K562 (cell line): ENCODE measurements at regions not wholly inside any gene's neighbourhood (a gene's known extent, or its start where the extent isn't known, plus 50 kb on each side); places are given as distances from the start of the nearest gene placed in this dataset.

Experiments
- ATAC-seq: fragments of 200-7000 bp; cut with Tn5 transposase; 3 replicates; pipeline ENCODE4 v1.9.1; 2020; ENCODE audit warnings: moderate library complexity
- BruUV-seq: library from RNA; stranded (reverse); fragments of 400-500 nt; replicated peaks from 2 replicates; lab custom pipeline; 2021; lab: Mats Ljungman, UMichigan
- CTCF ChIA-PET: fragments of 300-600 bp; formaldehyde crosslinking; extraction: SDS; loops from one replicate; lab custom pipeline; 2021; ENCODE audit warnings: low intra/inter-chr PET ratio; lab: Yijun Ruan, JAX
- POLR2A ChIA-PET: fragments of 300-600, 350-650 bp; sonication (Branson Sonifier 250); formaldehyde crosslinking; extraction: SDS; loops from one replicate; lab custom pipeline; 2021; ENCODE audit warnings: antibody characterized with exemption, inconsistent platforms; lab: Yijun Ruan, JAX
- DNase-seq, 4 experiments: peaks; one replicate each; pipeline versions ENCODE4 v3.0.0 to v3.0.0-alpha.2; 2011 to 2018; ENCODE audit warnings: low spot score in 3 of 4, mixed read lengths in 3 of 4; ENCODE audit errors: extremely low read depth in 1 of 4
- FAIRE-seq: peaks from 2 replicates; lab custom pipeline; 2011; peaks lifted over from hg19 to GRCh38; lab: Jason Lieb, UNC
- H2AFZ ChIP-seq: 2 replicates; pipeline ENCODE4 v1.6.0; 2011; ENCODE audit warnings: low read depth, low read length, control low read depth, inconsistent platforms
- H3K27ac ChIP-seq: fragments of 200-600 bp; 3 replicates; pipeline ENCODE4 v1.8.0; 2011; ENCODE audit warnings: low read depth, mild to moderate bottlenecking, control low read depth, inconsistent platforms, low read length, moderate library complexity, mixed read lengths; ENCODE audit errors: extremely low read depth
- H3K27me3 ChIP-seq, 2 experiments: fragments of 300-600 bp in 1 of 2; 2 replicates in 1 of 2; 3 replicates in 1 of 2; pipeline versions ENCODE4 v1.6.0 to v1.8.0; 2011; ENCODE audit warnings: inconsistent platforms in 2 of 2, low read length in 2 of 2, mild to moderate bottlenecking in 1 of 2, mixed read lengths in 1 of 2, moderate library complexity in 1 of 2; ENCODE audit not compliant: control insufficient read depth in 2 of 2, insufficient read depth in 2 of 2
- H3K36me3 ChIP-seq: fragments of 300-600 bp; 3 replicates; pipeline ENCODE4 v1.8.0; 2011; ENCODE audit warnings: mild to moderate bottlenecking, low read length, inconsistent platforms; ENCODE audit not compliant: control insufficient read depth, insufficient read depth
- H3K4me1 ChIP-seq, 2 experiments: fragments of 200-600 bp in 1 of 2; replicated peaks in 1 of 2; 2 replicates in 1 of 2; 3 replicates in 1 of 2; pipeline versions ENCODE4 v1.5.1 to v1.8.0; 2011; ENCODE audit warnings: inconsistent platforms in 2 of 2, low read length in 2 of 2, mild to moderate bottlenecking in 1 of 2, mixed read lengths in 1 of 2, moderate library complexity in 1 of 2; ENCODE audit not compliant: control insufficient read depth in 2 of 2, insufficient read depth in 2 of 2
- H3K4me2 ChIP-seq: 2 replicates; pipeline ENCODE4 v1.6.1; 2011; ENCODE audit warnings: low read length, control low read depth, inconsistent platforms, mixed read lengths; ENCODE audit not compliant: insufficient read depth
- H3K4me3 ChIP-seq: fragments of 200-600 bp; sonication (generic), shearing (Covaris generic); 2 replicates; pipeline ENCODE4 v1.5.1; 2016; ENCODE audit warnings: control low read depth, inconsistent platforms
- H3K79me2 ChIP-seq: fragments of 200-600 bp; 3 replicates; pipeline ENCODE4 v1.8.0; 2011; ENCODE audit warnings: low read length, inconsistent platforms; ENCODE audit not compliant: control insufficient read depth, insufficient read depth
- H3K9ac ChIP-seq, 2 experiments: 2 replicates each; pipeline versions ENCODE4 v1.6.0 to v1.6.1; 2011; ENCODE audit warnings: low read depth in 2 of 2, low read length in 2 of 2, control low read depth in 1 of 2, inconsistent platforms in 1 of 2, mild to moderate bottlenecking in 1 of 2, mixed read lengths in 1 of 2; ENCODE audit not compliant: insufficient read depth in 1 of 2
- H3K9me1 ChIP-seq: one replicate; pipeline ENCODE4 v1.6.0; 2011; ENCODE audit warnings: inconsistent platforms, mild to moderate bottlenecking, low read length, moderate library complexity; ENCODE audit not compliant: control insufficient read depth, insufficient read depth
- H3K9me3 ChIP-seq: replicated peaks from 2 replicates; pipeline ENCODE4 v1.5.1; 2011; ENCODE audit warnings: low read depth, low read length, inconsistent platforms; ENCODE audit not compliant: control insufficient read depth, insufficient read depth
- H4K20me1 ChIP-seq: replicated peaks from 2 replicates; pipeline ENCODE4 v1.6.1; 2011; ENCODE audit warnings: low read length, inconsistent platforms, mixed read lengths; ENCODE audit not compliant: control insufficient read depth, insufficient read depth
- CCNT2 ChIP-seq: IDR thresholded peaks from 2 replicates; pipeline ENCODE4 v1.6.1; 2011; ENCODE audit warnings: borderline replicate concordance, low read depth, mild to moderate bottlenecking, moderate library complexity, mixed read lengths, low read length; ENCODE audit not compliant: insufficient read length; ENCODE audit errors: extremely low read depth
- DNMT1 ChIP-seq: fragments of 450-650 bp; IDR thresholded peaks from 2 replicates; pipeline ENCODE4 v1.6.1; 2016; ENCODE audit warnings: antibody characterized with exemption, mild to moderate bottlenecking
- PHF21A ChIP-seq: fragments of 450-650 bp; IDR thresholded peaks from 2 replicates; pipeline ENCODE4 v1.6.1; 2017; ENCODE audit warnings: low read depth, borderline replicate concordance
- THRAP3 ChIP-seq: fragments of 450-650 bp; IDR thresholded peaks from 2 replicates; pipeline ENCODE4 v1.6.1; 2016; ENCODE audit warnings: mild to moderate bottlenecking, inconsistent platforms, borderline replicate concordance
- ZNF239 ChIP-seq: fragments of 250-450 bp; sonication (Bioruptor Pico); IDR thresholded peaks from 2 replicates; pipeline ENCODE4 v1.4.0; 2020; ENCODE audit warnings: mild to moderate bottlenecking
- ZNF668 ChIP-seq: fragments of 250-450 bp; sonication (Bioruptor Pico); IDR thresholded peaks from 2 replicates; pipeline ENCODE4 v1.8.0; 2022; ENCODE audit warnings: mild to moderate bottlenecking, inconsistent platforms
- WGBS: fragments of 100-300 bp; shearing (Covaris generic); methylation state at CpG from one replicate; pipeline ENCODE4 v1.1.6; 2016; ENCODE audit warnings: low coverage, mixed read lengths; ENCODE audit not compliant: insufficient coverage; ENCODE audit errors: missing lambda C conversion rate; 5-methylcytosine and 5-hydroxymethylcytosine counted together
- in situ Hi-C: fragments of 300-500 bp; cut with MboI; formaldehyde crosslinking; loops from 4 replicates; pipeline ENCODE4 v1.15.0; 2018; ENCODE audit warnings: inconsistent platforms, mixed read lengths
- intact Hi-C: fragments of 100-400 bp; cut with micrococcal nuclease; formaldehyde crosslinking; loops from 2 replicates; pipeline ENCODE4 v1.14.2; 2022
- TF ChIP-seq, protein P1 (sequence below): fragments of 200-800 bp; sonication (Bioruptor generic); IDR thresholded peaks from 2 replicates; pipeline ENCODE4 v1.6.1; 2016; ENCODE audit warnings: missing genetic modification characterization, missing compliant biosample characterization
- TF ChIP-seq, protein P2 (sequence below), 2 experiments: fragments of 450-650 bp; conservative IDR thresholded peaks; 2 replicates each; pipeline ENCODE4 v1.6.1; 2017; ENCODE audit warnings: mild to moderate bottlenecking in 2 of 2, moderate library complexity in 2 of 2
- TF ChIP-seq, protein P3 (sequence below), 2 experiments: fragments of 450-650 bp in 1 of 2; sonication (generic) in 1 of 2; formaldehyde crosslinking in 1 of 2; IDR thresholded peaks in 1 of 2; conservative IDR thresholded peaks in 1 of 2; 2 replicates each; pipeline versions ENCODE4 v1.6.1 to v1.8.1; 2016 to 2023; ENCODE audit warnings: mild to moderate bottlenecking in 2 of 2, moderate library complexity in 2 of 2, inconsistent platforms in 1 of 2, missing genetic modification reagents in 1 of 2
- TF ChIP-seq, protein P4 (sequence below): fragments of 450-650 bp; IDR thresholded peaks from 2 replicates; pipeline ENCODE4 v1.6.1; 2016; ENCODE audit warnings: mild to moderate bottlenecking

DNA sequence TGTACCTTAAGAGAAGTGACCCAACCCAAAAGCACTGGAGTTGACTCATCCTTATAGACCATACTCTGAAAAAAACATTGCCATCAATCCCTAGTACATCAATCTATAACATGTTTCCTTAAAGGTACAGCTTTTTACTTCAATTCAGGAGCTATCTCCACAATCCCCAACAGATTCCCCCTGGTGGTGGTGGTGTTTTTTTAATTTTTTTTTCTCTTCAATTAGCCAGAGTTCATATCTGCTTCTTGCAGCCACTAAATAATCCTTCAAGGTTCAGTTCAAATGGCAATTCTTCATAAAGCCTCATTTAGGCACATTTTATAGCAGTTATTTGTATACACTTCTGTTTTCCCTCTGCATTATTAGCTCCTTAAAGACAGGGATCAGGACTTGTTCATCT lies 60.7 kb upstream of the KDR start (continued):
- TF ChIP-seq, protein P1, sequence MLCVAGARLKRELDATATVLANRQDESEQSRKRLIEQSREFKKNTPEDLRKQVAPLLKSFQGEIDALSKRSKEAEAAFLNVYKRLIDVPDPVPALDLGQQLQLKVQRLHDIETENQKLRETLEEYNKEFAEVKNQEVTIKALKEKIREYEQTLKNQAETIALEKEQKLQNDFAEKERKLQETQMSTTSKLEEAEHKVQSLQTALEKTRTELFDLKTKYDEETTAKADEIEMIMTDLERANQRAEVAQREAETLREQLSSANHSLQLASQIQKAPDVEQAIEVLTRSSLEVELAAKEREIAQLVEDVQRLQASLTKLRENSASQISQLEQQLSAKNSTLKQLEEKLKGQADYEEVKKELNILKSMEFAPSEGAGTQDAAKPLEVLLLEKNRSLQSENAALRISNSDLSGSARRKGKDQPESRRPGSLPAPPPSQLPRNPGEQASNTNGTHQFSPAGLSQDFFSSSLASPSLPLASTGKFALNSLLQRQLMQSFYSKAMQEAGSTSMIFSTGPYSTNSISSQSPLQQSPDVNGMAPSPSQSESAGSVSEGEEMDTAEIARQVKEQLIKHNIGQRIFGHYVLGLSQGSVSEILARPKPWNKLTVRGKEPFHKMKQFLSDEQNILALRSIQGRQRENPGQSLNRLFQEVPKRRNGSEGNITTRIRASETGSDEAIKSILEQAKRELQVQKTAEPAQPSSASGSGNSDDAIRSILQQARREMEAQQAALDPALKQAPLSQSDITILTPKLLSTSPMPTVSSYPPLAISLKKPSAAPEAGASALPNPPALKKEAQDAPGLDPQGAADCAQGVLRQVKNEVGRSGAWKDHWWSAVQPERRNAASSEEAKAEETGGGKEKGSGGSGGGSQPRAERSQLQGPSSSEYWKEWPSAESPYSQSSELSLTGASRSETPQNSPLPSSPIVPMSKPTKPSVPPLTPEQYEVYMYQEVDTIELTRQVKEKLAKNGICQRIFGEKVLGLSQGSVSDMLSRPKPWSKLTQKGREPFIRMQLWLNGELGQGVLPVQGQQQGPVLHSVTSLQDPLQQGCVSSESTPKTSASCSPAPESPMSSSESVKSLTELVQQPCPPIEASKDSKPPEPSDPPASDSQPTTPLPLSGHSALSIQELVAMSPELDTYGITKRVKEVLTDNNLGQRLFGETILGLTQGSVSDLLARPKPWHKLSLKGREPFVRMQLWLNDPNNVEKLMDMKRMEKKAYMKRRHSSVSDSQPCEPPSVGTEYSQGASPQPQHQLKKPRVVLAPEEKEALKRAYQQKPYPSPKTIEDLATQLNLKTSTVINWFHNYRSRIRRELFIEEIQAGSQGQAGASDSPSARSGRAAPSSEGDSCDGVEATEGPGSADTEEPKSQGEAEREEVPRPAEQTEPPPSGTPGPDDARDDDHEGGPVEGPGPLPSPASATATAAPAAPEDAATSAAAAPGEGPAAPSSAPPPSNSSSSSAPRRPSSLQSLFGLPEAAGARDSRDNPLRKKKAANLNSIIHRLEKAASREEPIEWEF (CRISPR knock-in tag): no peak
- TF ChIP-seq DNMT1: no peak

DNA sequence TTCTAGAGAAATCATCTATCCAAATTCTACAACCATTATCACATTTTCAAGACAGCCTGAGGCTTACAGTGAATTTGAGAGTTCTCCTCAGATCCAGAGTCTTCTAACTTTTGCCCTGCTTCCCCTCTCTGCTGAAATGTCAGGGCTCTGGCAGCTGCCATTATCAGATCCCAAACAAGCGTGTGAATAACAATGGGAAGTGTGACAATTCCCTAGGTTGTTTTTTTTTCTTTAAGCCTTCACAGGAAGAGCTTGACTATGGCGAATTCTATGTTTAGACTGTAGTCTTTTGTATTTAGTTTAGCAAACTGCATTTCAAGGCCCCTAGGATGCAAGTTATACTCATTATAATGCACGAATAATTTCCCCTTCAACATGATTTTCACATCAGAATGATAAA lies 61.3 kb upstream of the KDR start:
- CTCF ChIA-PET: interaction anchor here (0.6 to 1.2 kb wide), 2 partner anchors 34 to 135 kb away, joined by 3 to 7 read pairs; no protein-coding TSS in a partner anchor
- intact Hi-C loops: loop anchor here (10.0 kb wide), 1 partner anchor 358 kb away; the partner anchor contains the start of gene CLOCK
- TF ChIP-seq, protein P2, sequence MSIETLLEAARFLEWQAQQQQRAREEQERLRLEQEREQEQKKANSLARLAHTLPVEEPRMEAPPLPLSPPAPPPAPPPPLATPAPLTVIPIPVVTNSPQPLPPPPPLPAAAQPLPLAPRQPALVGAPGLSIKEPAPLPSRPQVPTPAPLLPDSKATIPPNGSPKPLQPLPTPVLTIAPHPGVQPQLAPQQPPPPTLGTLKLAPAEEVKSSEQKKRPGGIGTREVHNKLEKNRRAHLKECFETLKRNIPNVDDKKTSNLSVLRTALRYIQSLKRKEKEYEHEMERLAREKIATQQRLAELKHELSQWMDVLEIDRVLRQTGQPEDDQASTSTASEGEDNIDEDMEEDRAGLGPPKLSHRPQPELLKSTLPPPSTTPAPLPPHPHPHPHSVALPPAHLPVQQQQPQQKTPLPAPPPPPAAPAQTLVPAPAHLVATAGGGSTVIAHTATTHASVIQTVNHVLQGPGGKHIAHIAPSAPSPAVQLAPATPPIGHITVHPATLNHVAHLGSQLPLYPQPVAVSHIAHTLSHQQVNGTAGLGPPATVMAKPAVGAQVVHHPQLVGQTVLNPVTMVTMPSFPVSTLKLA (conservative IDR thresholded peaks at IDR 0.05): no peak
- TF ChIP-seq PHF21A (no peak), ZNF239 (CRISPR knock-in tag) (no peak), THRAP3 (no peak), CCNT2 (no peak), ZNF668 (CRISPR knock-in tag) (no peak)
- TF ChIP-seq, protein P3, sequence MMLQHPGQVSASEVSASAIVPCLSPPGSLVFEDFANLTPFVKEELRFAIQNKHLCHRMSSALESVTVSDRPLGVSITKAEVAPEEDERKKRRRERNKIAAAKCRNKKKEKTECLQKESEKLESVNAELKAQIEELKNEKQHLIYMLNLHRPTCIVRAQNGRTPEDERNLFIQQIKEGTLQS (IDR thresholded peaks at IDR 0.05): no peak
- TF ChIP-seq, protein P3 (CRISPR knock-in tag; conservative IDR thresholded peaks at IDR 0.05): no peak
- TF ChIP-seq, protein P4, sequence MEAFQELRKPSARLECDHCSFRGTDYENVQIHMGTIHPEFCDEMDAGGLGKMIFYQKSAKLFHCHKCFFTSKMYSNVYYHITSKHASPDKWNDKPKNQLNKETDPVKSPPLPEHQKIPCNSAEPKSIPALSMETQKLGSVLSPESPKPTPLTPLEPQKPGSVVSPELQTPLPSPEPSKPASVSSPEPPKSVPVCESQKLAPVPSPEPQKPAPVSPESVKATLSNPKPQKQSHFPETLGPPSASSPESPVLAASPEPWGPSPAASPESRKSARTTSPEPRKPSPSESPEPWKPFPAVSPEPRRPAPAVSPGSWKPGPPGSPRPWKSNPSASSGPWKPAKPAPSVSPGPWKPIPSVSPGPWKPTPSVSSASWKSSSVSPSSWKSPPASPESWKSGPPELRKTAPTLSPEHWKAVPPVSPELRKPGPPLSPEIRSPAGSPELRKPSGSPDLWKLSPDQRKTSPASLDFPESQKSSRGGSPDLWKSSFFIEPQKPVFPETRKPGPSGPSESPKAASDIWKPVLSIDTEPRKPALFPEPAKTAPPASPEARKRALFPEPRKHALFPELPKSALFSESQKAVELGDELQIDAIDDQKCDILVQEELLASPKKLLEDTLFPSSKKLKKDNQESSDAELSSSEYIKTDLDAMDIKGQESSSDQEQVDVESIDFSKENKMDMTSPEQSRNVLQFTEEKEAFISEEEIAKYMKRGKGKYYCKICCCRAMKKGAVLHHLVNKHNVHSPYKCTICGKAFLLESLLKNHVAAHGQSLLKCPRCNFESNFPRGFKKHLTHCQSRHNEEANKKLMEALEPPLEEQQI: no peak

More for the DNA sequence above, 61.3 kb upstream of the KDR start:
- in situ Hi-C loops: loop anchor here (10.0 kb wide), 1 partner anchor 548 kb away; no protein-coding TSS in a partner anchor
- Histone ChIP-seq H3K9ac (no peak overlapping the region), H3K9me1 (no peaks in the 10 kb centered on the region), H3K36me3 (no peaks in the 10 kb centered on the region), H3K9me3 (no peaks in the 10 kb centered on the region), H3K4me2 (no peak overlapping the region), H2AFZ (no peak overlapping the region), H3K27me3 (no peaks in the 10 kb centered on the region; a peak in 1 of 5 replicates), H3K4me1 (no peaks in the 10 kb centered on the region), H3K4me3 (no peak overlapping the region), H4K20me1 (no peaks in the 10 kb centered on the region), H3K79me2 (no peaks in the 10 kb centered on the region), H3K27ac (no peak overlapping the region)
- POLR2A ChIA-PET: no interaction called here
- FAIRE-seq (no peak), DNase-seq (no peak), ATAC-seq (no peak)
- no TSS peak for BruUV-seq
- WGBS: 0% methylated on average over 3 of the region's 3 CpGs
